GM20000 (cell line): ENCODE measurements at regions not wholly inside any gene's neighbourhood (a gene's known extent, or its start where the extent isn't known, plus 50 kb on each side); places are given as distances from the start of the nearest gene placed in this dataset.

Source experiments
- DNase-seq: peaks from one replicate; pipeline ENCODE4 v3.0.0; 2012; ENCODE audit warnings: low spot score
- TF ChIP-seq, protein P1 (sequence below): IDR thresholded peaks from 2 replicates; pipeline ENCODE4 v1.5.1; 2012; ENCODE audit warnings: mild to moderate bottlenecking, control low read depth; ENCODE audit errors: extremely low read depth, missing control alignments

DNA sequence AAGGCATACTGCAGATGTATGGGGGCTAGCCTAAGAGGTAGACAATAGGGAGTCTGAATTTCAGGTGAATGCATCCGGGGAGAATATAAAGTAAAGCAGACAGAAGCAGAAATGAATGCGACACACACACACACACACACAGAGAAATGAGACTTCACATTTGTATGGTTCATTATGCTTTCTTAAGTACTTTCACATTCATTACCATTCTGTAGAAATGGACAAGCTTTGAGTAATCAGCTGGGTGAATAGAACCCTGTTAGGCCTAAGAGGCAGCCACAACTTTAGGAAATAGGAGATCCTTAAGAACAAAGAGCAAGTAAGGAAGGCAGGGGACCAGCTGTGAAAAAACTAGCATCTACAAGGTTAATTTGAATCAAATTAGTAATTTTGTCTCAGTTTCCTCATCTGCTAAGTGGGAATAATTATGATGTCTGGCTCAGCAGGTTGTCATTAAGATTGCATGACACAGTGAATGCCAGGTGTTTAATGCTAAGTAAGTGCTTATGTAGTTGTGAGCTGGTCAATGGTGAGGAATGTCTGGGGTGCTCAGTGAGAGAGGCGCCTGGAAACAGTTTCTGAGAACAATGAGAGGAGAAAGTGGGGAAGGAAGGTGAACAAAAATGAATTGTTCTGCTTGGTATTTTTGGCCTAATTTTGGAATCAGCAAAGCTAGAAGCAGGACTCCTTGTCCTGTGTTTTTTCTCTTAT, 265.8 kb upstream of the CLINT1 start:
- TF ChIP-seq, protein P1, sequence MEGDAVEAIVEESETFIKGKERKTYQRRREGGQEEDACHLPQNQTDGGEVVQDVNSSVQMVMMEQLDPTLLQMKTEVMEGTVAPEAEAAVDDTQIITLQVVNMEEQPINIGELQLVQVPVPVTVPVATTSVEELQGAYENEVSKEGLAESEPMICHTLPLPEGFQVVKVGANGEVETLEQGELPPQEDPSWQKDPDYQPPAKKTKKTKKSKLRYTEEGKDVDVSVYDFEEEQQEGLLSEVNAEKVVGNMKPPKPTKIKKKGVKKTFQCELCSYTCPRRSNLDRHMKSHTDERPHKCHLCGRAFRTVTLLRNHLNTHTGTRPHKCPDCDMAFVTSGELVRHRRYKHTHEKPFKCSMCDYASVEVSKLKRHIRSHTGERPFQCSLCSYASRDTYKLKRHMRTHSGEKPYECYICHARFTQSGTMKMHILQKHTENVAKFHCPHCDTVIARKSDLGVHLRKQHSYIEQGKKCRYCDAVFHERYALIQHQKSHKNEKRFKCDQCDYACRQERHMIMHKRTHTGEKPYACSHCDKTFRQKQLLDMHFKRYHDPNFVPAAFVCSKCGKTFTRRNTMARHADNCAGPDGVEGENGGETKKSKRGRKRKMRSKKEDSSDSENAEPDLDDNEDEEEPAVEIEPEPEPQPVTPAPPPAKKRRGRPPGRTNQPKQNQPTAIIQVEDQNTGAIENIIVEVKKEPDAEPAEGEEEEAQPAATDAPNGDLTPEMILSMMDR = no peak
- no peak for DNase-seq

DNA sequence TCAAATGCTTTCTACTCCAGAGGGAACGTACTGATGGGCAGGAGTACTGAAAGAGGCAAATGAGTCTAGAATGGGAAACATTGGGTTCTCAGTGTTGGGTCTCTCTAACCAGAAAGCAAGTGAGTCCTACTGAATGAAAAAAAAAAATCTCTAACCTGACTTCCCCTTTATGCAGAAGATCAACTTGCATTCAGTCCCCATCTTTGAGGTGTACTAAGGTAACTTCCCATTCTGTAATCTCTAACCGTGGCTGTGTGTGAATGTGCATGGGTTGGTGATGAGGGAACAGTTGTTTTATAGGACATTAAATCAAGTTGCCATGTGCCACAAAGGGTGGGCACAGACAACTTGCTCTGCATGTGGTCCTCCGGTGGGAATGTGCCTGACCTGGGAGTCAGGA, 264.6 kb upstream of the CLINT1 start:
- TF ChIP-seq, protein P1 = no peak
- no peak for DNase-seq

DNA sequence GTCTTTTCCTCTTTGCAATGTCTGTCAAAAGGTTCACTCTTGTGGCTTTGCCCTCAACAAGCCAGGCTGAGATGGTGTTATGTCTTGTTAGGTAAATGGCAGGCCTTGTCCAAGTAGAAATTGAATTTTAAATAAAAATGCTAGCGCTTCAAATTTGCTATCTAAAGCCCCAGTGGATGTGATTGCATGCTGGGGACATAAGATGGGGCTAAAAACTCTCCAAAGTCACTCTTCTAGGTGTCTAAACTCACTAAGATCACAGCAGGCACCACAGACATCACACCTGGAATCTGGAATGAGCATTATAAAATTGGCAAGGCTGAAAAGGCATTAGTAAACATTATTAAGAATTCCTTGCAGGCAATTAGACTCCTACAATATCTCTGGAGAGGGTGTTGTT, 262.7 kb upstream of the CLINT1 start:
- TF ChIP-seq, protein P1 = no peak
- no peak for DNase-seq

DNA sequence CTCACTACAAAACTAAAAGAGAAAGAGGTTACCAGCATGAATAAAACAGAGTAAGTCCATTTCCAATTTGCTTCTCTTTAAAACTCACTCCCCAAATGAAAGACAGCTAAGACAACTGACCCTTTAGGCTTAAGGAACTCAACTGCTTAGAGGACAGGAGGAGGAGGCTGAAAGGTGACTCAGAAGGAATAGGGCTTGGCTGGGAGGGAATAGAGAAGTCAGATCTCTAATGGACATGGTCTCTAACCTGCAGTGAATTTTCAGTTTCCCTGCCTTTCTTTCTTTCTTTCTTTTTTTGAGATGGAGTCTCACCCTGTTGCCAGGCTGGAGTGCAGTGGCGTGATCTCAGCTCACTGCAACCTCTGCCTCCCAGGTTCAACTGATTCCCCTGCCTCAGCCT, 261.8 kb upstream of the CLINT1 start:
- no peak for DNase-seq
- TF ChIP-seq, protein P1 = no peak

DNA sequence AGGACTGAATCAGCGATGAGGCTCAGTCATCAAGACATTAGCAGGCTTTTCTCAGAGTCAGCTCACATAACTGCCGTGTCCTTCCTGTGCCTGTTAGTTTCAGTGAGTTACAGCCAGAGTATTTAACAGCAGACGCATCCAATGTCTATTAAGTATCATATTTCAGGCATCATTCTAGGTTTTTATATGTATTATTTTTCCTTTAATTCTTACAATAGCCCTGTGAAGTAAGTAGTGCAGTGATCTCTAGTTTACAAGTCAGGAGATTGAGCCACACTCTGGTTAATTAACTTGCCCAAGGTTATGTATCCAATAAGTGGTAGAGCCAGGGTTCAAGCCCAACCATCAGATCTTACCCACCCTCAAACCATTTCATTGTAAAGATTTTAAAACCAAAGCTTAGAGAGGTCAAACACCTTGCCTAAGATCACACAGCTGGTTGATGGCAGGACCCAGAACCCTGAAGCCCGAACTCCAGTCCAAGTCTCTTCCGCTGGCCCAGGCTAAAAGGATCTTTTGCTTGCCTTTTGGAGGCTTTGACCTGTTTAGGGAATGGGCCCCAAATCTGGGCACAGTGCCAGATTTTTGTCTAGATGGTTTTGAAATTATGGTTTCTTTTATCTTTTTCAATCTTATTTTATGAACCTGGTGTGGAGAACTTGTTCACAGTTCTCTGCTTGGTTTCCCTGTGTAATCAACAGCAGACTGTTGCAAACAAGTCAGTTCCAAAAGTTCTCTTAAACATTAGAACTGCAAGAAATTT, 261.2 kb upstream of the CLINT1 start:
- TF ChIP-seq, protein P1 = no peak
- DNase-seq = no peak

DNA sequence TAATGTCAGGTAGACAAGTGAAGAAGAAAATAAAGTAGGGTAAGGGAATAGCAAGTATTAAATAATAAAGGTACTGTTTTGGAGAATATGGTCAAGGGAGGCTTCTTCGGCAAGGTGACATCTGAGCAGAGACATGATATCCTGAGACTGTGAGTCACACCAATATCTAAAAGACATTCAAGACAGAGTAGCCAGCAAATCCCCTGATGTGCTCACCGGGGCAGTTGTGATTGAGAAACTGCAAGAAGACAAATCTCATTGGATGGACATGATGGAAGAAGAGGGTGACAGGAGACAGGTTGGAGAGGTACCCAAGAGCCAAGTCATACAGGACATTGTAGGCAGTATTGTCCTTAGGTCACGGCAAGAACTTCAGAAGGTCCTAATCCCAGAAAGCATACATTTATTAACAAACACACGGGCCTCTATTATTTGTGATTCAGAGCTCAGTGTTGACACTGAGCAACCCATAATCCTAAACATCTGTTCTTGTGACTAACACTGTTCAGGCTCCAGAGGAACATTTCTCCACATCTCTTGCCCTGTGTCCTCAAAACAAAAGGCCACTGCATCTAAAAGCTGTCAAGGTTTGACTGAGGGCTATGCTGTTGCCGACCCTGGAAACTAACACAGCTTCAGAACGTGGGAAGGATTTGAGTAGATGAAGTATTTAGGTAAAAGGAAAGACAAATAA, 258.7 kb upstream of the CLINT1 start:
- no peak for DNase-seq
- TF ChIP-seq, protein P1 = no peak

DNA sequence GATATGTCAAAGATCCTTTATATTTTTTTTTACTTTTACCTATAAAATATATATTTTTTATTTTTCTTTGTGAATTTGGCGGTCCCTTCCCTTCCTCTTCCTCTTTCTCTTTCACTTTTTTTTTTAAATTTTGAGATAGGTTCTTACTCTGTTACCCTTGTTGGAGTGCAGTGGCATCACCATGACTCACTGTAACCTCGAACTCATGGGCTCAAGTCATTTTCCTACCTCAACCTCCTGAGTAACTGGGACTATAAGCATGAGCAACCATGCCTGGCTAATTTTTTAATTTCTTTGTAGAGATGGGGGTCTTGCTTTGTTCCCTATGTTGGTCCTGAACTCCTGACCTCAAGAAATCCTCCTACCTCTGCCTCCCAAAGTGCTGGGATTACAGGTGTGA, 258.0 kb upstream of the CLINT1 start:
- DNase-seq = no peak
- TF ChIP-seq, protein P1 = no peak
